ENCODE measurements at regions not wholly inside any gene's neighbourhood (a gene's known extent, or its start where the extent isn't known, plus 50 kb on each side); places are given as distances from the start of the nearest gene placed in this dataset.

DNA sequence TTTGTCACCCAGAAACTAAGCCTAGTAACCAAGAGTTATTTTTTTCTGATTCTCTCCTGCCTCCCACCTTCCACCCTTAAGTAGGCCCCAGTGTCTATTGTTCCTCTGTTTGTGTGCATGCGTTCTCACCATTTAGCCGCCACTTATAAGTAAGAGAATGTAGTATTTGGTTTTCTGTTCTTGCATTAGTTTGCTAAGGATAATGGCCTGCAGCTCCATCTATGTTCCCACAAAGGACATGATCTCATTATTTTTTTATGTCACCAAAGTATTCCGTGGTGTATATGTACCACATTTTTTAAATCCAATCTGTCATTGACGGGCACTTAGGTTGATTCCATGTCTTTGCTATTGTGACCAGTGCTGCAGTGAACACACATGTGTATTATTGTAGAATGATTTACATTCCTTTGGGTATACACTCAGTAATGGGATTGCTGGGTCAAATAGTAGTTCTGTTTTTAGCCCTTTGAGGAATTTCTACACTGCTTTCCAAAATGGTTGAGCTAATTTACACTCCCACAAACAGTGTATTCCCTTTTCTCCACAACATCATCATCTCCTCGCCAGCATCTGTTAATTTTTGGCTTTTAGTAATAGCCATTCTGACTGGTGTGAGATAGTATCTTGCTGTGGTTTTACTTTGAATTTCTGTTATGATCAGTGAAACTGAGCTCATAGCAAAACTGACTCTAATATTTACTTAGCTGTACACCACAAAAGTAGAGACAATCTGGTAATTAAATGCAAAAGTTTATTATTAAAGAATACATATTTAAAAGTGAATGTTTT lies 660.1 kb upstream of the SLC8A1 start:
- H3K9me3 Mint-ChIP-seq (ENCODE audit: low read depth): peaks cover 11% of the 10 kb centered on the region
- no peaks in the 10 kb centered on the region for H3K27me3 Mint-ChIP-seq
- no peak overlapping the region for H3K27ac Mint-ChIP-seq
- no peak overlapping the region for H3K4me3 Mint-ChIP-seq
- no peaks in the 10 kb centered on the region for H3K4me1 Mint-ChIP-seq (ENCODE audit: low read depth)
- no peaks in the 10 kb centered on the region for H3K36me3 Mint-ChIP-seq

DNA sequence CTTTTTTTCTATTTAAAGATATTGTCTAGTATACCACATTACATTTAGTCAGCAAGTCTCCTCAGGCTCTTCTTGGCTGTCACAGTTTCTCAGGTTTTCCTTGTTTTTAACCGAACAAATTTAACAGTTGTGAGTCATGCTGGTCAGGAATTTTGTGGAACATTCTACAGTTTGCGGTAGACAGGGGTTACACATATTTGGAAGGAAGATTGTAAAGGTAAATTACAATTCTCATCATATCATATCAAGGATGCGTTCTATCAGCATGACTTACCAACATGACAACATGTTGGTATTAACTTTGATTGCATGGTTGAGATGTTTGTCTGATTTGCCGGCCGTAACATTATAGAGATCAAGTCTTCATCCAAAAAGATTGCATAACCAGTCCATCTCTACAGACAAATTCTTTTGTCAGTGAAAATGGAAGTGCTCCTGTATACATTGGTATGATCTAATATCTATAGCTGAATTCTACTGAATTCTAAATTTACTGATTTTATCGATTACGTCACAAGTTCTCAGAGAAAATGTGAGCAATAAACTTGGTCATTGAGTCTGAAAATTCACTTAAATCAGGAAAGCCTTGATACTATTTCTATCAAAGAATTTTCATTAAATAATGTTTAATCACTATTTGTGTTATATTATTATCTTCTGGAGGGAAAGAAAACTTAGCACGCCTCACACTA lies 664.4 kb upstream of the SLC8A1 start:
- Mint-ChIP-seq H3K27ac (no peak overlapping the region), H3K4me1 (ENCODE audit: low read depth) (no peaks in the 10 kb centered on the region), H3K9me3 (ENCODE audit: low read depth) (peaks cover 11% of the 10 kb centered on the region), H3K36me3 (no peaks in the 10 kb centered on the region), H3K4me3 (no peak overlapping the region), H3K27me3 (no peaks in the 10 kb centered on the region)

DNA sequence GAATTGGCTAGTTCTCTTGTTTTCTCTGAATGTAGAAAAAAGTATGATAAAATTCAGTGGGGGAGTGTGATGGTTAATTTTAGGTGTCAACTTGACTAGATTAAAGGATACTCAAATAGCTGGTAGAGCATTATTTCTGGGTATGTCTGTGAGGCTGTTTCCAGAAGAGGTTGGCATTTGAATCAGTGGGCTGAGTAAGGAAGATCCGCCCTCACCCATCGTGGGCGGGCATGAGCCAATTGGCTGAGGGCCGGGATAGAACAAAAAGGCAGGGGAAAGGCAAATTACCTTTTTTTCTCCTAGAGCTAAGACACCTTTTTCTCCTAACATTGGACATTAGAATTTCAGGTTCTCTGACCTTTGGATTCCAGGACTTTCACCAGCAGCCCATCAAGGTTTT lies 667.6 kb upstream of the SLC8A1 start:
- Mint-ChIP-seq H3K36me3 (no peaks in the 10 kb centered on the region), H3K4me1 (ENCODE audit: low read depth) (no peaks in the 10 kb centered on the region), H3K27me3 (no peaks in the 10 kb centered on the region), H3K27ac (no peak overlapping the region), H3K9me3 (ENCODE audit: low read depth) (peaks cover 4% of the 10 kb centered on the region), H3K4me3 (no peak overlapping the region)

DNA sequence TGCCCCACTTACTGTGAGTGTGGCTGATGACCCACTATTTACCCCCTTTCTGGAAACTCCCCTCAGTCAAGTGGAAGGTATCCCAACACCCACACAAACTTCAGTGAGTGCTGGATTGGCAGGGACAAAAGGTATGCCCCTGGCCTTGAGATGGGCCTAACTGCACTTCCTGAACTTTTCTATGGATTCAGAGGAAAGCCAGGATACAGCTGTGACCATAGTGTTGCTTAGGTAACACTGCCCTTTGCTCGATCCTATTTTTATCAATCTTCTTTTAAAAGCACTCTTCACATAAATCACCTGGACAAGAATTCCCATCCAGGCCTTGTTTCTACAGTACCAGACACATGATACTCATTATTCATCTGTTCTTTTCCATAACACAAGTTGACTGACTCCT lies 671.5 kb upstream of the SLC8A1 start:
- no peak overlapping the region for H3K4me3 Mint-ChIP-seq
- no peaks in the 10 kb centered on the region for H3K27me3 Mint-ChIP-seq
- no peak overlapping the region for H3K27ac Mint-ChIP-seq
- H3K36me3 Mint-ChIP-seq: no peaks in the 10 kb centered on the region
- no peaks in the 10 kb centered on the region for H3K4me1 Mint-ChIP-seq (ENCODE audit: low read depth)
- H3K9me3 Mint-ChIP-seq (ENCODE audit: low read depth): no peaks in the 10 kb centered on the region

DNA sequence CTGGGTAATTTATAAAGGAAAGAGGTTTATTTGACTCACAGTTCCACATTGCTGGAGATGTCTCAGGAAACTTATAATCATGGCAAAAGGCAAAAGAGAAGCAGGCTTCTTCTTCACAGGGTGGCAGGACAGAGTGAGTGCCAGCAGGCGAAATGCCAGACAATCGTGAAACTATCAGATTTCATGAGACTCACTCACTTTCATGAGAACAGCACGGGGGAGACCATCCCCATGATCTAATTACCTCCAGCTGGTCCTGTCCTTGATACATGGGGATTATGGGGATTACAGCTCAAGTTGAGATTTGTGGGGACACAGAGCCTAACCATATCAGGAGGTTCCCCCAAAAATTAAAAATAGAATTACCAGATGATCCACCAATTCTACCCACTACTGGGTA lies 675.5 kb upstream of the SLC8A1 start:
- no peak overlapping the region for H3K27ac Mint-ChIP-seq
- no peaks in the 10 kb centered on the region for H3K27me3 Mint-ChIP-seq
- H3K4me1 Mint-ChIP-seq (ENCODE audit: low read depth): no peaks in the 10 kb centered on the region
- no peak overlapping the region for H3K4me3 Mint-ChIP-seq
- H3K36me3 Mint-ChIP-seq: no peaks in the 10 kb centered on the region
- H3K9me3 Mint-ChIP-seq (ENCODE audit: low read depth): peaks cover 4% of the 10 kb centered on the region

DNA sequence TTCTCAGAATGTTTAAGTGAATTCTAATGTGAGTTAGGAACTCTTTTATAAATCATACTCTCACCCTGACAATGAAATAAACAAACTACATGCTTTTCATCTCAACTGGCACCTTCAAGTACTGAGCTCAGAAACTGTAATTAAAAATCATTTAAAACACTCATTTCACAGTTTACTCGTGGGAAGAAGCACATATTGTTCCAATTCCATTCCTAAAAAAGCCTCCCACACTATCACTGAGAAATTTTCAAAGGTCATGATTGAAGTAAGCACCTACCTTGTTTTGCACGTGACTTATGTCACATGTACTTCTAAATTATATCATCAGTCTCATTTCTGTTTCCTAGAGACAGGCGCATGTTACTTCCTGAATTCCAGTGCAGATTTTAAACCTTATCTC lies 678.1 kb upstream of the SLC8A1 start:
- Mint-ChIP-seq H3K9me3 (ENCODE audit: low read depth) (peaks cover 4% of the 10 kb centered on the region), H3K27ac (no peak overlapping the region)

DNA sequence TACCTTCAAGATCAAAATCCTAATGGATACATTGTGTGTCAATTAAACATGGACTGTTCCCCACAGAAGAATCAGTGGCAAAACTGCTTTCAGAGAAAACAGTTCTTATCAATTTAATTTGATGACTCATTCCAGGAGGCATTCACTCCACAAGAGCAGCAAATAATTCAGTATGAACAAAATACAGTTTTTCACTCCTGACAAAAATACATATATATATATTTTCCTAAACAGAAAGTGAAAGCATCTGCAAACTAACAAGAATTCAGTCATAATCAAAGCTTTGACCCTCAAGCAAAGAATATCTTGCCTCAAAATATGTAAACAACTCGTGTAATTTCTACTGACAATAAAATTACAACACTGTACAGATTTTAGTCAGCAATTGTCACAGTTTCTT lies 685.1 kb upstream of the SLC8A1 start:
- Mint-ChIP-seq H3K27ac (no peak overlapping the region), H3K27me3 (no peaks in the 10 kb centered on the region), H3K4me1 (ENCODE audit: low read depth) (no peaks in the 10 kb centered on the region), H3K36me3 (no peaks in the 10 kb centered on the region), H3K9me3 (ENCODE audit: low read depth) (no peaks in the 10 kb centered on the region), H3K4me3 (no peak overlapping the region)

More for the DNA sequence above, 678.1 kb upstream of the SLC8A1 start:
- Mint-ChIP-seq H3K36me3 (no peaks in the 10 kb centered on the region), H3K4me3 (no peak overlapping the region), H3K27me3 (no peaks in the 10 kb centered on the region), H3K4me1 (ENCODE audit: low read depth) (no peaks in the 10 kb centered on the region)

DNA sequence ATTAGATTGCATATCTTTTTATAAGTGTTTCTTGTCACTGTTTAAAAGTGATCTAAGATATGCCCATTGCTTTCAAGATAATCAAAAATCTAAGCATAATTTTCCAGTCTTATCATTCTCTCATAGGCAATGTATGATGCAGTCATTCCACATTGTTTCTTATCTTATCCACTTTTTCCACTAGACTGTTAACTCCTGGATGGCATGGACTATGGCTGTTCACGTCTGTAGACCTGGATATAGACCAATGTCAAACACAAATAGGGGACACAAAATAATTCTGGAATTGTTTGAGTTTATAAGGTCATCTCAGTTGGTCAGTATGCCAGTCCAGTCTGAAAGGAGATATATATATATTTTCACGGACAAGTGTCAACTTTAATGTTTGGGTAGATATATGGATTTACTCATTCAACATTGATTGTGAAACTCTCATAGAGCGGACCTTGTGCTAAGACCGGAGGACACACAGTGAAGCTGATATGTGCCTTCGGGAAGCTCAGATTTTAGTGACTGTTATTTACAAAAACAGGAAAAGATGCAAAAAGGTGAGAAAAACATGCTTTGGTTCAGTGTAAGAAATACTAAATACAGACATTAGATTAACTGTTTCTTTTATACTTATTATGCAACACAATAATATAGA lies 689.4 kb upstream of the SLC8A1 start:
- no peaks in the 10 kb centered on the region for H3K4me1 Mint-ChIP-seq (ENCODE audit: low read depth)
- H3K9me3 Mint-ChIP-seq (ENCODE audit: low read depth): no peaks in the 10 kb centered on the region
- H3K27me3 Mint-ChIP-seq: no peaks in the 10 kb centered on the region

DNA sequence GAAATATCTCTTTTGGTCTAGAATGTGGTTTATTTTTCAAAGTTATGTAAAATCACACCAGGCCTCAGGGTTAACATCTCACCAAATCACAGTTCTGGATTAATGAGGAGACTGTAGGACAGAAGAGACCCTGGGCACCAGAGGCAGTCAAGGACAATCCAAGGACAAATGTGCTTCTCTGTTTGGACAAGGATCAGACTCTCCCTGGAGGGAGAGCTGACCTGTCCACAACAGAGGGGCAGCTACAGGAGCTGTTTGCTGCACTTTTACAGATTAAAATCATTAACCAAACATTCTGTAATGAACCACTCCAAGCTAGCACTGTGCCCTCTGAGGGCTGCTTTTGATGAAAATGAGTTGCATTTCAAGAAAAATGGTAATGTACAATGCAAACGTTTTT lies 690.6 kb upstream of the SLC8A1 start:
- Mint-ChIP-seq H3K4me1 (ENCODE audit: low read depth) (no peaks in the 10 kb centered on the region), H3K36me3 (no peaks in the 10 kb centered on the region), H3K4me3 (no peak overlapping the region), H3K27ac (no peak overlapping the region), H3K9me3 (ENCODE audit: low read depth) (no peaks in the 10 kb centered on the region), H3K27me3 (no peaks in the 10 kb centered on the region)

More for the DNA sequence above, 689.4 kb upstream of the SLC8A1 start:
- no peak overlapping the region for H3K27ac Mint-ChIP-seq
- no peaks in the 10 kb centered on the region for H3K36me3 Mint-ChIP-seq
- H3K4me3 Mint-ChIP-seq: no peak overlapping the region

DNA sequence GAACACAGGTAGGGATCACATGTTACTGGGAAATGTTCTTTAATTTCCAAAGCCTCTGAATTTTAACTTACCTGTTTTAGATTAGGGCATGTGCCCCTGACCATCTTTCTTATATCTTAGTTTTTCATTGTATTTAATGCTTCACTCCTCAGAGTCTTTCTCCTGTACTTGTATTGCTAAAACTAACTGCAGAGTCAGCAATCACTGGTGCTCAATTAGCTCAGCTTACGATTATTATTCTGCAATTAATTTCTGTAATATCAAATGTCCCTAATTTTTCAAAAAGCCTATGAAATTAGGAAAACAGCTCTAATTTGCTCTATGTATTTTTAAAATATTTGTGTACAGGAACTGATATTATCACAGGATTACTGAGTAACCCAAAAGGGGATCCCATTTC lies 693.2 kb upstream of the SLC8A1 start:
- no peaks in the 10 kb centered on the region for H3K36me3 Mint-ChIP-seq
- no peak overlapping the region for H3K4me3 Mint-ChIP-seq
- no peak overlapping the region for H3K27ac Mint-ChIP-seq
- no peaks in the 10 kb centered on the region for H3K4me1 Mint-ChIP-seq (ENCODE audit: low read depth)
- no peaks in the 10 kb centered on the region for H3K9me3 Mint-ChIP-seq (ENCODE audit: low read depth)
- no peaks in the 10 kb centered on the region for H3K27me3 Mint-ChIP-seq

DNA sequence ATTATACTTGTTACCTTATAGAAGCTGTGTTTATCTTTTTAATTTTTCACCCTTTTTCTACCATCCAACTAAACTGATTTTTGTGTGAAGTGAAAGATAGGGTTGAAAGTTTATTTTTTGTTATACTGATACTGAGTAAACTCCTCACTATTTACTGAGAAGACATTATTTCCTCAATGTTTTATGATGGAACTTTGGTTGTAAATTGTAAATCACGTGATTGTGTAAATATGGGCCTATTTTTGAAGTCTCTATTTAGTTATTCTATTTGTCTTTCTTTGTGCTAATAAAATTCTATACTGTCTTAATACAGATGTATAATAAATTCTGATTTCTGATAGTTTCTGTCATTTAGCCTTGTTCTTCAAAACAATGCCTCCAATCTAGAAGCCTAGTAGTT lies 697.2 kb upstream of the SLC8A1 start:
- H3K4me3 Mint-ChIP-seq: no peak overlapping the region
- H3K9me3 Mint-ChIP-seq (ENCODE audit: low read depth): no peaks in the 10 kb centered on the region
- no peaks in the 10 kb centered on the region for H3K27me3 Mint-ChIP-seq

DNA sequence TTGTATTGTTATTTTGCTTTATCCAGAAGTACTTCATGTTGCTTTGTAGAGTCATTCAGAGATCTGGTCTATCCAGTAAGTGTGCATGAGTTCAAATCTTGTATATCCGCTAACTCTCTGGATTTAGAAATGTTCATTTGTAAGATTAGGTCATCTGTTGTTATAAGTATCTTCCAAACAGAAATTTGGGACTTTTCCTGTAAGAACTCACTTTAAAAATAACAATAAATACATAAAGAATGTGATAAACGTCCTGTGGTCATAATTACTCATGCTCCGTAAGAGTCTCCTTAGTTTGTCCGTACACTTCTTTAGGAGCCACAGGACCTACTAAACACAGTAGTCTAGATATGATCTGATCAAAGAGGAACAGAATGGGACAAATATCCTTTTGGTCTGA lies 699.9 kb upstream of the SLC8A1 start:
- no peak overlapping the region for H3K27ac Mint-ChIP-seq
- H3K9me3 Mint-ChIP-seq (ENCODE audit: low read depth): no peaks in the 10 kb centered on the region
- H3K36me3 Mint-ChIP-seq: no peaks in the 10 kb centered on the region
- H3K4me1 Mint-ChIP-seq (ENCODE audit: low read depth): no peaks in the 10 kb centered on the region
- H3K27me3 Mint-ChIP-seq: no peaks in the 10 kb centered on the region
- no peak overlapping the region for H3K4me3 Mint-ChIP-seq

More for the DNA sequence above, 697.2 kb upstream of the SLC8A1 start:
- H3K4me1 Mint-ChIP-seq (ENCODE audit: low read depth): no peaks in the 10 kb centered on the region
- no peak overlapping the region for H3K27ac Mint-ChIP-seq
- no peaks in the 10 kb centered on the region for H3K36me3 Mint-ChIP-seq

DNA sequence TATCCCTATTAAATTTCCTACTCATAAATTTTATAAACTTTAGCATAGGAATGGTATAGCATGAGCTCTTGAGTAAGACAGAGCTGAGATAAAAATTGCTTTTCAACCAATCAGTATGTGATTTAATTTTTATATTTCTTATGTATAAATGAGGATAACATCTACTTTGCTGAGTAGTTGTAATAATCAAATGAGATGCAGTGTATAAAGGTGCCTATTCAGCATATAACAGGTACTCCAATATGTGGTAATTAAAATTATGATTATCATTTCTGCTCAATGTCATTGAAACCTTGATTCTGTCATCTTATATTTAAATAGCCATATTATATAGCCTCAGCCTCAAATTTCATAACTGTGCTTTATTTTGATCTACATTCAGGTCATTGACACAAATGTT lies 700.4 kb upstream of the SLC8A1 start:
- no peaks in the 10 kb centered on the region for H3K9me3 Mint-ChIP-seq (ENCODE audit: low read depth)
- no peak overlapping the region for H3K27ac Mint-ChIP-seq
- H3K4me1 Mint-ChIP-seq (ENCODE audit: low read depth): no peaks in the 10 kb centered on the region
- H3K36me3 Mint-ChIP-seq: no peaks in the 10 kb centered on the region
- no peaks in the 10 kb centered on the region for H3K27me3 Mint-ChIP-seq
- no peak overlapping the region for H3K4me3 Mint-ChIP-seq

DNA sequence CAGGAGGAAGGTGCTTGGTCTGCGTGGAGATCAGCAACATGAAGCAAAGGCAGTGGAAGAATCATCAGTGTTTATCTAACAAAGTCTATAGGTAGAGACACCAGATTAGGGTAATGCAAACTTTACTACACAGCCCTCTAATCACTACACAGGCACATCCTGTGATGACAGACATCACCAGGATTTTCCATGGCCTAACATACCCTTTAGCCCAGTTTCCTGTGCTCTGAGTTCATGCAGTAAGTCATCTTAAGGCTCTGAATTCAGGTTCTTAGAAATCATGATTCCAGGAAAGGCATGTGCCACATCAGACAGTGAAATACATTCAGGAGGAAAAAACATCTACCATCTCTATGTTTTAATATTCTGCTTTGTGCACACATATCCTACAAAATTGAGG lies 708.5 kb upstream of the SLC8A1 start:
- H3K27ac Mint-ChIP-seq: no peak overlapping the region
- H3K36me3 Mint-ChIP-seq: no peaks in the 10 kb centered on the region
- no peaks in the 10 kb centered on the region for H3K9me3 Mint-ChIP-seq (ENCODE audit: low read depth)
- H3K4me3 Mint-ChIP-seq: no peak overlapping the region
- no peaks in the 10 kb centered on the region for H3K4me1 Mint-ChIP-seq (ENCODE audit: low read depth)
- no peaks in the 10 kb centered on the region for H3K27me3 Mint-ChIP-seq

DNA sequence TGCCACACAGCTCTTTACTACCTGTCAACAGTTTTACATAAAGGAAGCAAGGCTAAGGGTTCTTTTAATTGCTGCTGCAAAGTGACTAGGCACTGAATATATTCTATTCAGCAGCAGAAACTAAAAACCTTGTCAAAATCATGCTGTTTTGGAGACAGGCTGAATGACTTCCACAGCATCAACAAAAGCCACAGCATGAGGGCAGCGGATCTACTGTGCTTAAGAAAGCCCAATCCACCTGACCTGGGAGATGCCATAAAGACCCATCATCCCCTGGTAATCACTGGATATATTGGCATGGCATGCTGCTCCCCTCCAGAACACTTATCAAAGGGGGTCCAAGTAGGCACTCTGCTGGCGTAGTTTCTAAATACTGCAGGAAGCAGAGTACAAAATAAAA lies 715.1 kb upstream of the SLC8A1 start:
- Mint-ChIP-seq H3K36me3 (no peaks in the 10 kb centered on the region), H3K27me3 (no peaks in the 10 kb centered on the region), H3K4me3 (no peak overlapping the region), H3K4me1 (ENCODE audit: low read depth) (no peaks in the 10 kb centered on the region), H3K27ac (no peak overlapping the region), H3K9me3 (ENCODE audit: low read depth) (peaks cover 5% of the 10 kb centered on the region)
